GM23248 (cell line): ENCODE measurements at regions not wholly inside any gene's neighbourhood (a gene's known extent, or its start where the extent isn't known, plus 50 kb on each side); places are given as distances from the start of the nearest gene placed in this dataset.

Experiments used
- DNase-seq: peaks from one replicate; pipeline ENCODE4 v3.0.0-alpha.2; 2015
- H2AFZ ChIP-seq: fragments of 200-600 bp; sonication (generic); 2 replicates; pipeline ENCODE4 v1.6.1; 2016; ENCODE audit warnings: antibody characterized with exemption
- H3F3A ChIP-seq: fragments of 200-600 bp; sonication (generic); 2 replicates; pipeline ENCODE4 v1.6.1; 2016; ENCODE audit warnings: mild to moderate bottlenecking, antibody characterized with exemption, mixed run types; ENCODE audit not compliant: insufficient read depth
- H3K27ac ChIP-seq: fragments of 200-600 bp; sonication (generic); 2 replicates; pipeline ENCODE4 v1.5.1; 2016; ENCODE audit warnings: mild to moderate bottlenecking
- H3K27me3 ChIP-seq: fragments of 200-600 bp; sonication (generic); replicated peaks from 2 replicates; pipeline ENCODE4 v1.6.1; 2016; ENCODE audit warnings: mild to moderate bottlenecking; ENCODE audit not compliant: insufficient read depth
- H3K36me3 ChIP-seq: fragments of 200-600 bp; sonication (generic); 2 replicates; pipeline ENCODE4 v1.6.1; 2016; ENCODE audit warnings: low read depth, mild to moderate bottlenecking
- H3K4me1 ChIP-seq: fragments of 200-600 bp; sonication (generic); 2 replicates; pipeline ENCODE4 v1.6.1; 2016; ENCODE audit warnings: mild to moderate bottlenecking; ENCODE audit not compliant: insufficient read depth
- H3K4me2 ChIP-seq: fragments of 200-600 bp; sonication (generic); one replicate; pipeline ENCODE4 v1.6.1; 2016; ENCODE audit warnings: mild to moderate bottlenecking; ENCODE audit not compliant: unreplicated experiment
- H3K4me3 ChIP-seq: fragments of 200-600 bp; sonication (generic); 2 replicates; pipeline ENCODE4 v1.5.1; 2016; ENCODE audit warnings: mild to moderate bottlenecking
- H3K79me2 ChIP-seq: fragments of 200-600 bp; sonication (generic); 2 replicates; pipeline ENCODE4 v1.6.1; 2016; ENCODE audit warnings: mild to moderate bottlenecking; ENCODE audit not compliant: insufficient read depth
- H3K9ac ChIP-seq: fragments of 200-600 bp; sonication (generic); 2 replicates; pipeline ENCODE4 v1.6.1; 2016; ENCODE audit warnings: mild to moderate bottlenecking
- H3K9me2 ChIP-seq: fragments of 200-600 bp; sonication (generic); 2 replicates; pipeline ENCODE4 v1.6.1; 2016; ENCODE audit warnings: mixed run types, mild to moderate bottlenecking, moderate library complexity; ENCODE audit not compliant: insufficient read depth
- H3K9me3 ChIP-seq: fragments of 200-600 bp; sonication (generic); one replicate; pipeline ENCODE4 v1.6.1; 2017; ENCODE audit warnings: low read depth
- H4K20me1 ChIP-seq: fragments of 200-600 bp; sonication (generic); 2 replicates; pipeline ENCODE4 v1.6.0; 2016; ENCODE audit not compliant: insufficient read depth
- EZH2 ChIP-seq: fragments of 200-600 bp; sonication (generic); IDR thresholded peaks from 2 replicates; pipeline ENCODE4 v1.6.1; 2018; ENCODE audit warnings: antibody characterized with exemption, mild to moderate bottlenecking; ENCODE audit not compliant: insufficient read depth, poor library complexity, severe bottlenecking
- EZH2phosphoT487 ChIP-seq: fragments of 200-600 bp; sonication (generic); IDR thresholded peaks from 2 replicates; pipeline ENCODE4 v1.6.1; 2018; ENCODE audit warnings: antibody characterized with exemption, moderate library complexity, mild to moderate bottlenecking, low read depth; ENCODE audit not compliant: insufficient read depth
- WGBS, 2 experiments: methylation state at CpG; one replicate each; pipeline ENCODE4 v1.1.6; 2015 to 2017; ENCODE audit warnings: low lambda C conversion rate in 2 of 2, low coverage in 1 of 2; ENCODE audit errors: missing lambda C conversion rate in 2 of 2; 5-methylcytosine and 5-hydroxymethylcytosine counted together
- in situ Hi-C: fragments of 300-500 bp; cut with MboI; formaldehyde crosslinking; loops from 2 replicates; pipeline ENCODE4 v1.15.0; 2020

- no peak overlapping the region for H3K27ac ChIP-seq
- in situ Hi-C loops: loop anchor here (10.0 kb wide), 1 partner anchor 198 kb away; no protein-coding TSS in a partner anchor
Measured at GRCh38 chr3:124553178-124553577, 177.1 kb upstream of the UMPS start.

GRCh38 chr3:124556636-124557035, 173.6 kb upstream of the UMPS start:
- DNase-seq: no peak
- H3K9ac ChIP-seq: no peak overlapping the region
- peaks cover 21% of the 10 kb centered on the region for H3K4me1 ChIP-seq
- no peaks in the 10 kb centered on the region for H3K9me3 ChIP-seq
- TF ChIP-seq EZH2phosphoT487 (no peak), EZH2 (no peak)
- no peak overlapping the region for H3K4me3 ChIP-seq
- in situ Hi-C loops: loop anchor here (10.0 kb wide), 1 partner anchor 202 kb away; no protein-coding TSS in a partner anchor
- no peaks in the 10 kb centered on the region for H3K79me2 ChIP-seq
- peaks cover 10% of the 10 kb centered on the region; the same call in 1 of the 2 replicates for H3K27me3 ChIP-seq
- H4K20me1 ChIP-seq: no peaks in the 10 kb centered on the region
- H3K9me2 ChIP-seq: no peaks in the 10 kb centered on the region
- no peaks in the 10 kb centered on the region for H3K36me3 ChIP-seq
- WGBS, 2 experiments: 12 to 20% methylated on average over 2 of the region's 2 CpGs
- H3F3A ChIP-seq: peaks cover 24% of the 10 kb centered on the region; the same call in 1 of the 2 replicates
- no peak overlapping the region for H2AFZ ChIP-seq
- no peak overlapping the region for H3K27ac ChIP-seq
- no peak overlapping the region for H3K4me2 ChIP-seq

More at GRCh38 chr3:124553178-124553577, 177.1 kb upstream of the UMPS start:
- Histone ChIP-seq H3K79me2 (no peaks in the 10 kb centered on the region), H3K4me2 (no peak overlapping the region), H3K27me3 (peaks cover 11% of the 10 kb centered on the region), H2AFZ (no peak overlapping the region), H3K4me1 (peaks cover 7% of the 10 kb centered on the region), H3K9me2 (no peaks in the 10 kb centered on the region), H3K9me3 (no peaks in the 10 kb centered on the region), H3K9ac (no peak overlapping the region), H4K20me1 (no peaks in the 10 kb centered on the region), H3F3A (peaks cover 8% of the 10 kb centered on the region; the same call in 1 of the 2 replicates), H3K4me3 (no peak overlapping the region), H3K36me3 (no peaks in the 10 kb centered on the region)
- DNase-seq: no peak
- TF ChIP-seq EZH2 (no peak), EZH2phosphoT487 (no peak)
- WGBS, 2 experiments: 66 to 71% methylated on average over 3 of the region's 3 CpGs

- peaks cover 21% of the 10 kb centered on the region for H3K4me1 ChIP-seq
- no peaks in the 10 kb centered on the region for H3K36me3 ChIP-seq
- no peak for TF ChIP-seq EZH2
- TF ChIP-seq EZH2phosphoT487: no peak
- H3K79me2 ChIP-seq: no peaks in the 10 kb centered on the region
- peaks cover 24% of the 10 kb centered on the region; the same call in 1 of the 2 replicates for H3F3A ChIP-seq
- no peaks in the 10 kb centered on the region for H3K9me3 ChIP-seq
- peaks cover 10% of the 10 kb centered on the region; the same call in 1 of the 2 replicates for H3K27me3 ChIP-seq
- 33 to 38% methylated on average over 5 of the region's 5 CpGs for WGBS, 2 experiments
- no peak overlapping the region for H3K27ac ChIP-seq
- H3K9me2 ChIP-seq: no peaks in the 10 kb centered on the region
- in situ Hi-C loops: loop anchor here (10.0 kb wide), 1 partner anchor 203 kb away; no protein-coding TSS in a partner anchor
- peak; percentile 65 for DNase-seq
- H3K4me2 ChIP-seq: no peak overlapping the region
- H3K9ac ChIP-seq: no peak overlapping the region
- H3K4me3 ChIP-seq: no peak overlapping the region
- no peak overlapping the region for H2AFZ ChIP-seq
- no peaks in the 10 kb centered on the region for H4K20me1 ChIP-seq
Measured at GRCh38 chr3:124557433-124558232, 172.6 kb upstream of the UMPS start.

GRCh38 chr3:124558991-124559845, 171.0 kb upstream of the UMPS start:
- peaks cover 24% of the 10 kb centered on the region; the same call in 1 of the 2 replicates for H3F3A ChIP-seq
- H3K27me3 ChIP-seq: peaks cover 6% of the 10 kb centered on the region; the same call in 1 of the 2 replicates
- no peak overlapping the region for H3K4me2 ChIP-seq
- DNase-seq: peak; percentile 86
- H3K9me3 ChIP-seq: no peaks in the 10 kb centered on the region
- no peak overlapping the region for H3K9ac ChIP-seq
- TF ChIP-seq EZH2 (no peak), EZH2phosphoT487 (no peak)
- H3K79me2 ChIP-seq: no peaks in the 10 kb centered on the region
- no peaks in the 10 kb centered on the region for H4K20me1 ChIP-seq
- WGBS, 2 experiments: 72 to 73% methylated on average over 8 of the region's 8 CpGs
- no peaks in the 10 kb centered on the region for H3K9me2 ChIP-seq
- no peak overlapping the region for H3K27ac ChIP-seq
- H3K4me3 ChIP-seq: no peak overlapping the region
- no peak overlapping the region for H2AFZ ChIP-seq
- H3K4me1 ChIP-seq: peaks cover 21% of the 10 kb centered on the region
- no peaks in the 10 kb centered on the region for H3K36me3 ChIP-seq
- in situ Hi-C loops: loop anchor here (10.0 kb wide), 1 partner anchor 204 kb away; no protein-coding TSS in a partner anchor
